ENCODE measurements at regions not wholly inside any gene's neighbourhood (a gene's known extent, or its start where the extent isn't known, plus 50 kb on each side); places are given as distances from the start of the nearest gene placed in this dataset.

DNA sequence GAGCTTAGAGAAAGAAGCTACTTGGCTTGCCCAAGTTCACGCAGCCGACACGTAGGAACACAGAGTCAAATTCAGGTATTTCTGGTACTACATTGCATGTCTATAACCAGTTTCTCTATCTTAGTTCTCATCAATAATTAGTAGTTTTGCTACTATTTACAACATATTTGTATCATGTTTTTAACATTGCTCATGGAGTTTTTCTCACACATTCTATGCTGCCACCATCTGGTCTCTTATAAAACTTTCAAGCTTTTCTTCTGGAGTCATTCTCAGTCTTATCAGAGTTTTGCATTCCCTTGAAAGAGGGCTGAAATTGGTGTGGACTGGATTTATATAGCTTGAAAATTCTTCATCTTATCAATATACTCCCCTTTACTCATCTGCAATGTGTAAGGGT lies 118.8 kb upstream of the PALMD start:
- no peak for TF ChIP-seq POLR2A (IDR thresholded peaks at IDR 0.05)
- TF ChIP-seq, protein P1, sequence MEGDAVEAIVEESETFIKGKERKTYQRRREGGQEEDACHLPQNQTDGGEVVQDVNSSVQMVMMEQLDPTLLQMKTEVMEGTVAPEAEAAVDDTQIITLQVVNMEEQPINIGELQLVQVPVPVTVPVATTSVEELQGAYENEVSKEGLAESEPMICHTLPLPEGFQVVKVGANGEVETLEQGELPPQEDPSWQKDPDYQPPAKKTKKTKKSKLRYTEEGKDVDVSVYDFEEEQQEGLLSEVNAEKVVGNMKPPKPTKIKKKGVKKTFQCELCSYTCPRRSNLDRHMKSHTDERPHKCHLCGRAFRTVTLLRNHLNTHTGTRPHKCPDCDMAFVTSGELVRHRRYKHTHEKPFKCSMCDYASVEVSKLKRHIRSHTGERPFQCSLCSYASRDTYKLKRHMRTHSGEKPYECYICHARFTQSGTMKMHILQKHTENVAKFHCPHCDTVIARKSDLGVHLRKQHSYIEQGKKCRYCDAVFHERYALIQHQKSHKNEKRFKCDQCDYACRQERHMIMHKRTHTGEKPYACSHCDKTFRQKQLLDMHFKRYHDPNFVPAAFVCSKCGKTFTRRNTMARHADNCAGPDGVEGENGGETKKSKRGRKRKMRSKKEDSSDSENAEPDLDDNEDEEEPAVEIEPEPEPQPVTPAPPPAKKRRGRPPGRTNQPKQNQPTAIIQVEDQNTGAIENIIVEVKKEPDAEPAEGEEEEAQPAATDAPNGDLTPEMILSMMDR (IDR thresholded peaks at IDR 0.05): no peak
- no peak for TF ChIP-seq POLR2AphosphoS5 (IDR thresholded peaks at IDR 0.05)
